Renal pelvis (tissue), 1 donor: ENCODE measurements at regions not wholly inside any gene's neighbourhood (a gene's known extent, or its start where the extent isn't known, plus 50 kb on each side); places are given as distances from the start of the nearest gene placed in this dataset.
"Not testable (repeated sequence)": the region's sequence is repeated elsewhere in the genome, so short reads cannot be mapped to it uniquely, and the experiment has no call there.

Source experiments
- DNase-seq: peaks from one replicate; pipeline ENCODE4 v3.0.0-alpha.2; 2013

GRCh38 chr3:70635301-70635700 lies 322.9 kb upstream of the MDFIC2 start:
- no peak for DNase-seq

DNA sequence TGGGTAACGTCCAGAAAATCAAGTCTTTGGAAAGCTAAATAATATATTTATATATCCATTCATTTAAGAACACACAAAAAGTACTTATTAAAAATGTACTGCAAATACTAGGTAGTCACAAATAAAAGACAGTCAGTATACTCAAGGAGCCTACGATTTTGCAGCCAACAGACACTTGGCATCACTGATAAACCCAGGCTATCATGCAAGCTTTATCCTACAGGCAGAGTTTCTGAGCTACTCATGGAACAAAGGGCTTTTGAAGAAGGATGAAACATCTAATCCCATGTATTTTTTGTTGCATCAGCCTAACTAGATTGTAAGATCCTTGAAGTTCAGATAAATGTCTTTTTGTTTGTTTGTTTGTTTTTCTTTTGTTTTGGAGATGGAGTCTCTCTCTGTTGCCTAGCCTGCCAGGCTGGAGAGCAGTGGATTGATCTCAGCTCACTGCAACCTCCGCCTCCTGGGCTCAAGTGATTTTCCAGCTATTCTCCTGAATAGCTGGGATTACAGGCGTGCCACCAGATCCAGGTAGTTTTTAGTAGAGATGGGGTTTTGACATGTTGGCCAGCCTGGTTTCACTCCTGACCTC lies 319.4 kb upstream of the MDFIC2 start:
- DNase-seq = no peak

- no peak for DNase-seq
Observed at GRCh38 chr3:70621451-70621850, 309.0 kb upstream of the MDFIC2 start.

GRCh38 chr3:70620956-70621355 lies 308.5 kb upstream of the MDFIC2 start:
- no peak for DNase-seq

GRCh38 chr3:70620367-70620766 lies 307.9 kb upstream of the MDFIC2 start:
- DNase-seq = no peak

- DNase-seq = no peak
Observed at GRCh38 chr3:70618151-70618550, 305.7 kb upstream of the MDFIC2 start.

DNA sequence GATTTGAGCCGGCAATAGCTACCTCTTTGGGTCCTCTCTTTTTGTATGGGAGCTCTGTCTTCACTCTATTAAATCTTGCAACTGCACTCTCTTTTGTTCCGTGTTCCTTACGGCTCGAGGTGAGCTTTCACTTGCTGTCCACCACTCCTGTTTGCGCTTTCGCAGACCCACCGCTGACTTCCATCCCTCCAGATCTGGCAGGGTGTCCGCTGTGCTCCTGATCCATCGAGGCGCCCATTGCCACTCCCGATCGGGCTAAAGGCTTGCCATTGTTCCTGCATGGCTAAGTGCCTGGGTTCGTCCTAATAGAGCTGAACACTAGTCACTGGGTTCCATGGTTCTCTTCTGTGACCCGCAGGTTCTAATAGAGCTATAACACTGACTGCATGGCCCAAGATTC lies 304.9 kb upstream of the MDFIC2 start:
- not testable (repeated sequence) for DNase-seq

DNA sequence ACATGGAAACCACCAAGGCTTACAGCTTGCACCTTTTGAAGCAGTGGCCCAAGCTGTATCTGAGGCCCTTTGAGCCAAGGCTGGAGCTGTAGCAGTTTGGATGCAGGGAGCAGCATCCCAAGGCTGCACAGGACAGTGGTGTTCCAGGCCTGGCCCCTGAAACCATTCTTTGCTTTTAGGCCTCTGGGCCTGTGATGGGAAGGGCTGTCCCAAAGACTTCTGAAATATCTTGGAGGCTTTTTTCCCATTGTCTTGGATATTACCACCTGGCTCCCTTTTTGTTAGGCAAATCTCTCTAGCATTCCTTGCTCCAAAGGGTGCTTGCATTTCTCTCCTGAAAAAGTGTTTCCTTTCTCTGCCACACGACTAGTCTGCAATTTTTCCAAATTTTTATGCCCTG lies 302.8 kb upstream of the MDFIC2 start:
- DNase-seq = no peak

GRCh38 chr3:70614111-70614510 lies 301.7 kb upstream of the MDFIC2 start:
- no peak for DNase-seq

GRCh38 chr3:70612920-70613319 lies 300.5 kb upstream of the MDFIC2 start:
- no peak for DNase-seq

GRCh38 chr3:70611667-70612277 lies 299.3 kb upstream of the MDFIC2 start:
- not testable (repeated sequence) for DNase-seq

- peak; percentile 19 for DNase-seq
Observed at GRCh38 chr3:70608434-70608833, 296.0 kb upstream of the MDFIC2 start.

DNA sequence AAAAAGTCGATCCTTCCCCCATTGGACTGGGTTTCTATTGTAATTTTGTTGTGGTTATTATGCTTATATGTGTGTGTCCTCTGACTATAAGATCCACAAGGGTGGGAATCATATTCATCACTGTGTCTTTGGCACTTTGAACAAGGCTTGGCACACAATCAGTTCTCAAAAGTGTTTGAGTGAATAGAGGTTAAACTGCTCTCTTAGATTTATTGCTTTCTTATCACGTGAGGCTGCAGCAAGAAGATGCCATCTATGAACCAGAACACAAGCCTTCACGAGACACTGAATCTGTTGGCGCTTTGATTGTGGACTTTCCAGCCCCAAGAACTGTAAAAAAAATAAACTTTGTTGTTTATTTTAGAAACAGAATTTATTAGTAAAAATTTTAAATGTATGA lies 295.0 kb upstream of the MDFIC2 start:
- peak; percentile 17 for DNase-seq

GRCh38 chr3:70606018-70606417 lies 293.6 kb upstream of the MDFIC2 start:
- DNase-seq = no peak

DNA sequence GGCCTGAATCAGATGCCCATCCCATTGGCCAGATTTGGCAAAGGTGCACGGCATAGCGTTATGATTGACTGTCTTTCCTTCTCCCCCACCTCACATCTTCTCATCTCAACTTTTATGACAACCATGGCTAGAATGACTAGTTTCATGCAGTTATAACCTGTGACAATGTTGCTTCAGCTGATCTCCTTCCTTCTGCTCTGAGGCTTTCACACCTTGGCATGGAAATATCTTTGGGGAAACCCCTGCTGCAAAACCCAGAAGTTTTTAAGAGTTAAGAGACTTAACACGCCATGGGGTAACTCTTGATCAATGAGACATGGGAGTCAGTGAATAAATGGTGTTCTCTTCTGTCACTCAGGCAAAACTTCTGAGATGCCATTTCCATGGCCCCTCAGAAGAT lies 290.7 kb upstream of the MDFIC2 start:
- no peak for DNase-seq

- DNase-seq = no peak
Observed at GRCh38 chr3:70597312-70597711, 284.9 kb upstream of the MDFIC2 start.

- no peak for DNase-seq
Observed at GRCh38 chr3:70583682-70584081, 271.2 kb upstream of the MDFIC2 start.

DNA sequence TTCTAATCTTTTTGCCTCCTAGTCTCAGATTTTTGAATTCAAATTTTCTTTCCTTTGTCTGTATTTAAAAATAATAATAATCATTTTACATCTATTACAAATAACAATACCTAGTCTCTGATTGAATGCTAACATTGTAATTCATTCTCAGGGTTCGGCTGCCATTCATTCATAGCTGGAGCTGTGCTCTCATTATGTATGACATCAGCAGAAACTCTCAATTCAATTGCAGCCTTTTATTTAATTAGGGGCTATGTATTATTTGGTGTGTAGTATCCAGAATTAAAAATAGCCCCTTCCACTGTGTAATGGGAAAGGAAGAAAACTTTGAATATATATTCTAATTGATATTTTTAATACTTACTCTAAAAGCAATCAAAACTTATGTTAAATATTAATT lies 270.4 kb upstream of the MDFIC2 start:
- no peak for DNase-seq

GRCh38 chr3:70580021-70580420 lies 267.6 kb upstream of the MDFIC2 start:
- no peak for DNase-seq

- no peak for DNase-seq
Observed at GRCh38 chr3:70571696-70572095, 259.3 kb upstream of the MDFIC2 start.

DNA sequence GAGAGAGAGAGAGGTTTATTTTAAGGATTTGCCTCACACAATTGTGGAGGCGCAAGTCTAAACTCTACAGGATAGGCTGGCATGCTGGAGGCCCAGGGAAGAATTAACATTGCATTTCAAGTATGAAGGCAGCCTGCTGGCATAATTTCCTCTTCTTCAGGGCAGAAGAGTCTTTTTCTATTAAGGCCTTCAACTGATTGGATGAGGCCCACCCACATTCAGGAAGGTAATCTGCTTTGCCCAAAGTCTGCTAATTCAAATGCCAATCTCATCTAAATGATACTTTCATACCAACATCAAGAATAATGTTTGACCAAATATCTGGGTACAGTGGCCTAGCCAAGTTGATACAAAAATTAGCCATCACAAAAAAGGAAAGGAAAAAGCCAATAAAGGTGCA lies 258.1 kb upstream of the MDFIC2 start:
- DNase-seq = no peak

- DNase-seq = no peak
Observed at GRCh38 chr3:70568626-70569025, 256.2 kb upstream of the MDFIC2 start.

DNA sequence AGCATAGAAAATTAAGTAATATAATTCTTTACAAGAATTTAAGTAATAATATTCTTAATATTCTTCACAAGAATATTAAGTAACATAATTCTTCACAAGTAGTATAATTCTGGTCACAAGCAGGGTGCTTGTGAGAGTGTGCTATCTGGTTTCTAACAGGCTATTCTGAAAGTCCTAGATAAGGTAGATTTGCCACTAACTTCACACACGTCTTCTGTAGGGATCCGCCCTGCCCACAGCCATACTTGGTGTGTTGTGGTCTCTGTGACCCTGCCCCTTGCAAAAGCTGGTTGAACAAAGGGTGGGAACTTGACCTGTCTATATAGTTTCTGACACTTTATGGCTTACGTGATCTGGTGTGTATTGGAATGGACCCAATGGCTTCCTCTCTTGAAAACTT lies 253.4 kb upstream of the MDFIC2 start:
- DNase-seq = no peak

GRCh38 chr3:70564552-70564951 lies 252.1 kb upstream of the MDFIC2 start:
- DNase-seq = no peak
